ENCODE measurements at regions not wholly inside any gene's neighbourhood (a gene's known extent, or its start where the extent isn't known, plus 50 kb on each side); places are given as distances from the start of the nearest gene placed in this dataset.

GRCh38 chr10:123603130-123603529, 63.0 kb upstream of the GPR26 start:
- TF ChIP-seq, protein P1, sequence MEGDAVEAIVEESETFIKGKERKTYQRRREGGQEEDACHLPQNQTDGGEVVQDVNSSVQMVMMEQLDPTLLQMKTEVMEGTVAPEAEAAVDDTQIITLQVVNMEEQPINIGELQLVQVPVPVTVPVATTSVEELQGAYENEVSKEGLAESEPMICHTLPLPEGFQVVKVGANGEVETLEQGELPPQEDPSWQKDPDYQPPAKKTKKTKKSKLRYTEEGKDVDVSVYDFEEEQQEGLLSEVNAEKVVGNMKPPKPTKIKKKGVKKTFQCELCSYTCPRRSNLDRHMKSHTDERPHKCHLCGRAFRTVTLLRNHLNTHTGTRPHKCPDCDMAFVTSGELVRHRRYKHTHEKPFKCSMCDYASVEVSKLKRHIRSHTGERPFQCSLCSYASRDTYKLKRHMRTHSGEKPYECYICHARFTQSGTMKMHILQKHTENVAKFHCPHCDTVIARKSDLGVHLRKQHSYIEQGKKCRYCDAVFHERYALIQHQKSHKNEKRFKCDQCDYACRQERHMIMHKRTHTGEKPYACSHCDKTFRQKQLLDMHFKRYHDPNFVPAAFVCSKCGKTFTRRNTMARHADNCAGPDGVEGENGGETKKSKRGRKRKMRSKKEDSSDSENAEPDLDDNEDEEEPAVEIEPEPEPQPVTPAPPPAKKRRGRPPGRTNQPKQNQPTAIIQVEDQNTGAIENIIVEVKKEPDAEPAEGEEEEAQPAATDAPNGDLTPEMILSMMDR (IDR thresholded peaks at IDR 0.05; ENCODE audit: extremely low read depth in 1 of 2, insufficient read depth in 1 of 2, low read depth in 1 of 2, low read length in 2 of 2) = no peak
- TF ChIP-seq EZH2 (IDR thresholded peaks at IDR 0.05; ENCODE audit: borderline replicate concordance, low read depth, low read length, severe bottlenecking) = no peak
- no peak for TF ChIP-seq POLR2AphosphoS5 (IDR thresholded peaks at IDR 0.05; ENCODE audit: insufficient read depth, low read depth, low read length)
- TF ChIP-seq POLR2A (IDR thresholded peaks at IDR 0.05; ENCODE audit: low read depth, low read length) = no peak
- TF ChIP-seq, protein P2, sequence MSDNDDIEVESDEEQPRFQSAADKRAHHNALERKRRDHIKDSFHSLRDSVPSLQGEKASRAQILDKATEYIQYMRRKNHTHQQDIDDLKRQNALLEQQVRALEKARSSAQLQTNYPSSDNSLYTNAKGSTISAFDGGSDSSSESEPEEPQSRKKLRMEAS (IDR thresholded peaks at IDR 0.05; ENCODE audit: insufficient read depth, insufficient read length) = no peak
- no peak for TF ChIP-seq MYC (IDR thresholded peaks at IDR 0.05; ENCODE audit: low read depth, low read length)
